Activated CD8-positive, alpha-beta memory T cell treated with anti-CD3 and anti-CD28 coated beads for 36 hours (primary cell): ENCODE measurements at regions not wholly inside any gene's neighbourhood (a gene's known extent, or its start where the extent isn't known, plus 50 kb on each side); places are given as distances from the start of the nearest gene placed in this dataset.
"Not testable (repeated sequence)": the region's sequence is repeated elsewhere in the genome, so short reads cannot be mapped to it uniquely, and the experiment has no call there.

ENCODE experiments used
- CTCF ChIA-PET: fragments of 350-600 bp; sonication (Branson Sonifier 250); formaldehyde crosslinking; loops from one replicate; lab custom pipeline; 2021; ENCODE audit warnings: antibody characterized with exemption; lab: Charles Lee
- POLR2A ChIA-PET: fragments of 350-600 bp; sonication (Branson Sonifier 250); formaldehyde crosslinking; loops from one replicate; lab custom pipeline; 2021; ENCODE audit warnings: antibody characterized with exemption; lab: Charles Lee

GRCh38 chr1:146387750-146388469, 159.1 kb upstream of the NOTCH2NLA start:
- CTCF ChIA-PET = not testable (repeated sequence)
- POLR2A ChIA-PET = interaction anchor here (1.0 to 1.3 kb wide), 3 partner anchors 11 to 1946 kb away, joined by 3 to 18 read pairs (median 6); no protein-coding TSS in a partner anchor

- POLR2A ChIA-PET = interaction anchor here (1.0 to 1.3 kb wide), 3 partner anchors 11 to 1947 kb away, joined by 3 to 18 read pairs (median 6); no protein-coding TSS in a partner anchor
- CTCF ChIA-PET = not testable (repeated sequence)
Measured at GRCh38 chr1:146386851-146387749, 158.3 kb upstream of the NOTCH2NLA start.

GRCh38 chr1:146381196-146381595, 152.4 kb upstream of the NOTCH2NLA start:
- CTCF ChIA-PET, POLR2A ChIA-PET: not testable (repeated sequence)

GRCh38 chr1:146376708-146377496, 148.1 kb upstream of the NOTCH2NLA start:
- CTCF ChIA-PET = not testable (repeated sequence)

GRCh38 chr1:146376309-146376707, 147.5 kb upstream of the NOTCH2NLA start:
- POLR2A ChIA-PET = interaction anchor here (1.0 to 1.7 kb wide), 2 partner anchors 11 to 708 kb away, joined by 3 to 18 read pairs; no protein-coding TSS in a partner anchor
- CTCF ChIA-PET = not testable (repeated sequence)

More at GRCh38 chr1:146376708-146377496, 148.1 kb upstream of the NOTCH2NLA start:
- POLR2A ChIA-PET = interaction anchor here (1.0 to 1.7 kb wide), 2 partner anchors 10 to 707 kb away, joined by 3 to 18 read pairs; no protein-coding TSS in a partner anchor

GRCh38 chr1:146375108-146375507, 146.3 kb upstream of the NOTCH2NLA start:
- POLR2A ChIA-PET = not testable (repeated sequence)

GRCh38 chr1:146369940-146370339, 141.1 kb upstream of the NOTCH2NLA start:
- POLR2A ChIA-PET = not testable (repeated sequence)

More at GRCh38 chr1:146375108-146375507, 146.3 kb upstream of the NOTCH2NLA start:
- CTCF ChIA-PET = not testable (repeated sequence)

GRCh38 chr1:146355373-146355772, 126.6 kb upstream of the NOTCH2NLA start:
- CTCF ChIA-PET = not testable (repeated sequence)

More at GRCh38 chr1:146369940-146370339, 141.1 kb upstream of the NOTCH2NLA start:
- CTCF ChIA-PET = not testable (repeated sequence)

GRCh38 chr1:146326863-146327262, 98.0 kb upstream of the NOTCH2NLA start:
- CTCF ChIA-PET = not testable (repeated sequence)

More at GRCh38 chr1:146355373-146355772, 126.6 kb upstream of the NOTCH2NLA start:
- POLR2A ChIA-PET = not testable (repeated sequence)

GRCh38 chr1:146324463-146324862, 95.6 kb upstream of the NOTCH2NLA start:
- POLR2A ChIA-PET = not testable (repeated sequence)

More at GRCh38 chr1:146326863-146327262, 98.0 kb upstream of the NOTCH2NLA start:
- POLR2A ChIA-PET = not testable (repeated sequence)

GRCh38 chr1:146323302-146323701, 94.5 kb upstream of the NOTCH2NLA start:
- CTCF ChIA-PET, POLR2A ChIA-PET: not testable (repeated sequence)

More at GRCh38 chr1:146324463-146324862, 95.6 kb upstream of the NOTCH2NLA start:
- CTCF ChIA-PET = not testable (repeated sequence)

GRCh38 chr1:146322893-146323292, 94.1 kb upstream of the NOTCH2NLA start:
- CTCF ChIA-PET = not testable (repeated sequence)

GRCh38 chr1:146318715-146319114, 89.9 kb upstream of the NOTCH2NLA start:
- POLR2A ChIA-PET, CTCF ChIA-PET: not testable (repeated sequence)

More at GRCh38 chr1:146322893-146323292, 94.1 kb upstream of the NOTCH2NLA start:
- POLR2A ChIA-PET = not testable (repeated sequence)

GRCh38 chr1:146317785-146318184, 89.0 kb upstream of the NOTCH2NLA start:
- POLR2A ChIA-PET, CTCF ChIA-PET: not testable (repeated sequence)

- CTCF ChIA-PET, POLR2A ChIA-PET: not testable (repeated sequence)
Measured at GRCh38 chr1:146314449-146315246, 85.8 kb upstream of the NOTCH2NLA start.

GRCh38 chr1:146310579-146310978, 81.8 kb upstream of the NOTCH2NLA start:
- CTCF ChIA-PET, POLR2A ChIA-PET: not testable (repeated sequence)

- CTCF ChIA-PET, POLR2A ChIA-PET: not testable (repeated sequence)
Measured at GRCh38 chr1:146309427-146309826, 80.6 kb upstream of the NOTCH2NLA start.

- POLR2A ChIA-PET, CTCF ChIA-PET: not testable (repeated sequence)
Measured at GRCh38 chr1:146308892-146309291, 80.1 kb upstream of the NOTCH2NLA start.
